ENCODE measurements at regions not wholly inside any gene's neighbourhood (a gene's known extent, or its start where the extent isn't known, plus 50 kb on each side); places are given as distances from the start of the nearest gene placed in this dataset.

- TF ChIP-seq PATZ1 (CRISPR knock-in tag; IDR thresholded peaks at IDR 0.05): no peak; the same call in 1 of the 2 replicates
- TF ChIP-seq ATF7 (IDR thresholded peaks at IDR 0.05): no peak
- no peak for TF ChIP-seq ATF7 (CRISPR knock-in tag; IDR thresholded peaks at IDR 0.05)
- TF ChIP-seq ZBTB42 (CRISPR knock-in tag; IDR thresholded peaks at IDR 0.05): no peak
- TF ChIP-seq DMAP1 (CRISPR knock-in tag; IDR thresholded peaks at IDR 0.05): 0 out of 2 replicates have a peak, but pooled peaks have one; percentile 21
- no peak for TF ChIP-seq BRD4 (CRISPR knock-in tag; IDR thresholded peaks at IDR 0.05)
- TF ChIP-seq ZGPAT (CRISPR knock-in tag; IDR thresholded peaks at IDR 0.05): no peak; the same call in 1 of the 2 replicates
- TF ChIP-seq SOX6 (IDR thresholded peaks at IDR 0.05): no peak
- peak; percentile 56; the same call in 1 of the 2 replicates for TF ChIP-seq SOX6 (CRISPR knock-in tag; IDR thresholded peaks at IDR 0.05)
- TF ChIP-seq XBP1 (CRISPR knock-in tag; IDR thresholded peaks at IDR 0.05): no peak
- TF ChIP-seq ZNF644 (CRISPR knock-in tag; IDR thresholded peaks at IDR 0.05; ENCODE audit: low read depth): 0 out of 2 replicates have a peak, but pooled peaks have one; percentile 34
- TF ChIP-seq FOXP4 (CRISPR knock-in tag; IDR thresholded peaks at IDR 0.05): no peak; the same call in 1 of the 2 replicates
- TF ChIP-seq NFAT5 (CRISPR knock-in tag; IDR thresholded peaks at IDR 0.05): no peak
- no peak for TF ChIP-seq ZNF607 (CRISPR knock-in tag; IDR thresholded peaks at IDR 0.05; ENCODE audit: borderline replicate concordance)
- TF ChIP-seq SRF (IDR thresholded peaks at IDR 0.05; ENCODE audit: low read depth, low read length): no peak
Observed at GRCh38 chr20:22465622-22466446, 118.5 kb downstream of the FOXA2 start (continued).

All from HepG2 (cell line).